ENCODE measurements at regions not wholly inside any gene's neighbourhood (a gene's known extent, or its start where the extent isn't known, plus 50 kb on each side); places are given as distances from the start of the nearest gene placed in this dataset.
A peak's percentile ranks its signal among the peaks of the same experiment; 100 is the strongest.

- peak in 6 of 7 donors; percentile 65 to 81 (median 72) for DNase-seq
- no peak for TF ChIP-seq POLR2A (IDR thresholded peaks at IDR 0.05)
- no peak for TF ChIP-seq CTCF (IDR thresholded peaks at IDR 0.05)
These were observed 123.9 kb upstream of the ZMIZ1 start for GRCh38 chr10:78944723-78945312.

GRCh38 chr10:78945838-78946237, 122.9 kb upstream of the ZMIZ1 start:
- WGBS, 4 donors, result 80 to 95% (median 91%) methylated on average over 4 of the region's 4 CpGs
- Histone ChIP-seq H3K27me3 (no peaks in the 10 kb centered on the region), H3K9me3 (replicated peaks in 1 of 3) (no peaks in the 10 kb centered on the region), H3K36me3 (replicated peaks in 1 of 2) (no peaks in the 10 kb centered on the region), H3K4me3 (no peak overlapping the region), H3K27ac (peak overlapping the region in 1 of 5 donors; percentile 30), H3K4me1 (replicated peaks in 1 of 2) (peaks cover 0 to 25% of the 10 kb centered on the region in 2 donors)
- DNase-seq, result no peak
- no peak for TF ChIP-seq POLR2A (IDR thresholded peaks at IDR 0.05)
- TF ChIP-seq CTCF (IDR thresholded peaks at IDR 0.05), result no peak
- intact Hi-C loops (cut with DNase I), result no loop called here

More at GRCh38 chr10:78944723-78945312, 123.9 kb upstream of the ZMIZ1 start:
- intact Hi-C loops (cut with DNase I), result no loop called here
- peak overlapping the region in 4 of 5 donors; percentile 30 to 61 (median 42) for H3K27ac ChIP-seq
- no peaks in the 10 kb centered on the region for H3K9me3 ChIP-seq (replicated peaks in 1 of 3)
- no peak overlapping the region for H3K4me3 ChIP-seq
- no peaks in the 10 kb centered on the region for H3K36me3 ChIP-seq (replicated peaks in 1 of 2)
- 46 to 58% (median 51%) methylated on average over 3 of the region's 3 CpGs for WGBS, 4 donors
- no peaks in the 10 kb centered on the region for H3K27me3 ChIP-seq
- peaks cover 0 to 23% of the 10 kb centered on the region in 2 donors for H3K4me1 ChIP-seq (replicated peaks in 1 of 2)

DNA sequence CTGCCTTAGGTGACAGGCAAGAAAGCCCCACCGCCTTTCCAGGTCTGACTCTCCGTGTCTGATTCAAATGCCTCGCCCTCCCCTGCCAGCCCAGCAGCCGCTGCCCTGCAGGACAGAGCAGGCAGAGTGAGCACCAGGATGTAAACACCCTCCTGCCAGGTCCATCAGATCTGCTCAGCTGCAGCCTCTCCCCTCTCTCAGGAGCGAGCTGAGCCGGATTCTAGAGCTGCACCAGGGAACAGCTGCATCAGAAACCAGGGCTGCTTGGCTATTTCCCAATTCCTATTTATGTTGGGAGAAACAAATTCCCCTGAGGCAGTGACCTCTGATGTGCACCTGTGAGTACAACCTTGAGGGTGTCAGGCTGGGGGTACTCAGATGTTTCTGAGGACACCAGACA, 121.5 kb upstream of the ZMIZ1 start:
- no peak for DNase-seq
- H3K4me3 ChIP-seq, result no peak overlapping the region
- H3K9me3 ChIP-seq (replicated peaks in 1 of 3), result no peaks in the 10 kb centered on the region
- peaks cover 0 to 27% of the 10 kb centered on the region in 2 donors for H3K4me1 ChIP-seq (replicated peaks in 1 of 2)
- intact Hi-C loops (cut with DNase I), result no loop called here
- TF ChIP-seq CTCF (IDR thresholded peaks at IDR 0.05) (no peak), POLR2A (IDR thresholded peaks at IDR 0.05) (no peak)
- 91 to 96% (median 93%) methylated on average over 4 to 6 of the region's 6 CpGs for WGBS, 4 donors
- no peaks in the 10 kb centered on the region for H3K36me3 ChIP-seq (replicated peaks in 1 of 2)
- H3K27ac ChIP-seq, result no peak overlapping the region
- no peaks in the 10 kb centered on the region for H3K27me3 ChIP-seq

- peaks cover under 1 to 28% of the 10 kb centered on the region in 2 donors for H3K4me1 ChIP-seq (replicated peaks in 1 of 2)
- H3K27ac ChIP-seq, result no peak overlapping the region
- no peak for DNase-seq
- TF ChIP-seq POLR2A (IDR thresholded peaks at IDR 0.05), result no peak
- TF ChIP-seq CTCF (IDR thresholded peaks at IDR 0.05), result no peak
- no peak overlapping the region for H3K4me3 ChIP-seq
- H3K27me3 ChIP-seq, result no peaks in the 10 kb centered on the region
- intact Hi-C loops (cut with DNase I), result no loop called here
- WGBS, 4 donors, result 72 to 83% (median 74%) methylated on average over 1 to 2 of the region's 2 CpGs
- H3K9me3 ChIP-seq (replicated peaks in 1 of 3), result no peaks in the 10 kb centered on the region
- H3K36me3 ChIP-seq (replicated peaks in 1 of 2), result no peaks in the 10 kb centered on the region
These were observed 121.0 kb upstream of the ZMIZ1 start for GRCh38 chr10:78947733-78948132.
